Activated T-cell treated with anti-CD3 and anti-CD28 coated beads for 48 hours (primary cell): ENCODE measurements at regions not wholly inside any gene's neighbourhood (a gene's known extent, or its start where the extent isn't known, plus 50 kb on each side); places are given as distances from the start of the nearest gene placed in this dataset.

Source experiments
- DNase-seq: peaks from one replicate; pipeline ENCODE4 v3.0.0-alpha.2; 2020; ENCODE audit warnings: low read depth

- no peak for DNase-seq
Measured at GRCh38 chr15:46709460-46710083, 1007.7 kb upstream of the SEMA6D start.

GRCh38 chr15:46710401-46710960, 1006.8 kb upstream of the SEMA6D start:
- no peak for DNase-seq

- no peak for DNase-seq
Measured at GRCh38 chr15:46713045-46713444, 1004.3 kb upstream of the SEMA6D start.

- no peak for DNase-seq
Measured at GRCh38 chr15:46714950-46715349, 1002.4 kb upstream of the SEMA6D start.

GRCh38 chr15:46723308-46723707, 994.0 kb upstream of the SEMA6D start:
- DNase-seq = no peak

GRCh38 chr15:46732060-46732459, 985.2 kb upstream of the SEMA6D start:
- no peak for DNase-seq

GRCh38 chr15:46735115-46735514, 982.2 kb upstream of the SEMA6D start:
- no peak for DNase-seq

GRCh38 chr15:46751303-46751702, 966.0 kb upstream of the SEMA6D start:
- DNase-seq = no peak

- DNase-seq = no peak
Measured at GRCh38 chr15:46753946-46754345, 963.4 kb upstream of the SEMA6D start.

GRCh38 chr15:46763091-46763490, 954.2 kb upstream of the SEMA6D start:
- DNase-seq = no peak

GRCh38 chr15:46764851-46765250, 952.5 kb upstream of the SEMA6D start:
- no peak for DNase-seq

GRCh38 chr15:46766021-46766420, 951.3 kb upstream of the SEMA6D start:
- DNase-seq = no peak

GRCh38 chr15:46768287-46768686, 949.0 kb upstream of the SEMA6D start:
- DNase-seq = no peak

- DNase-seq = no peak
Measured at GRCh38 chr15:46773016-46773415, 944.3 kb upstream of the SEMA6D start.

- no peak for DNase-seq
Measured at GRCh38 chr15:46778876-46779275, 938.4 kb upstream of the SEMA6D start.

GRCh38 chr15:46786590-46787285, 930.6 kb upstream of the SEMA6D start:
- no peak for DNase-seq

- no peak for DNase-seq
Measured at GRCh38 chr15:46795685-46796084, 921.6 kb upstream of the SEMA6D start.

GRCh38 chr15:46808834-46809233, 908.5 kb upstream of the SEMA6D start:
- no peak for DNase-seq

GRCh38 chr15:46815240-46815639, 902.1 kb upstream of the SEMA6D start:
- no peak for DNase-seq

- no peak for DNase-seq
Measured at GRCh38 chr15:46815765-46816164, 901.5 kb upstream of the SEMA6D start.

GRCh38 chr15:46848704-46849103, 868.6 kb upstream of the SEMA6D start:
- no peak for DNase-seq

- DNase-seq = no peak
Measured at GRCh38 chr15:46853600-46853999, 863.7 kb upstream of the SEMA6D start.

- no peak for DNase-seq
Measured at GRCh38 chr15:46854564-46854963, 862.7 kb upstream of the SEMA6D start.

- no peak for DNase-seq
Measured at GRCh38 chr15:46855388-46855787, 861.9 kb upstream of the SEMA6D start.
